GM18867 (cell line): ENCODE measurements at regions not wholly inside any gene's neighbourhood (a gene's known extent, or its start where the extent isn't known, plus 50 kb on each side); places are given as distances from the start of the nearest gene placed in this dataset.
"Not testable (repeated sequence)": the region's sequence is repeated elsewhere in the genome, so short reads cannot be mapped to it uniquely, and the experiment has no call there.

ENCODE experiments used
- ATAC-seq: cut with Tn5 transposase; IDR thresholded peaks from one replicate; pipeline ENCODE4 v1.9.1; 2021; ENCODE audit warnings: mild to moderate bottlenecking, moderate library complexity; ENCODE audit not compliant: unreplicated experiment

- ATAC-seq, result no peak
Observed at GRCh38 chr14:41549821-41550607, 56.7 kb upstream of the LRFN5 start.

- ATAC-seq, result no peak
Observed at GRCh38 chr14:41549282-41549681, 57.4 kb upstream of the LRFN5 start.

GRCh38 chr14:41548666-41549065 is 58.0 kb upstream of the LRFN5 start:
- ATAC-seq, result no peak

GRCh38 chr14:41541333-41541732 is 65.3 kb upstream of the LRFN5 start:
- no peak for ATAC-seq

GRCh38 chr14:41532255-41532654 is 74.4 kb upstream of the LRFN5 start:
- ATAC-seq, result no peak

- ATAC-seq, result no peak
Observed at GRCh38 chr14:41521891-41522290, 84.8 kb upstream of the LRFN5 start.

GRCh38 chr14:41518030-41518429 is 88.6 kb upstream of the LRFN5 start:
- not testable (repeated sequence) for ATAC-seq

- ATAC-seq, result no peak
Observed at GRCh38 chr14:41506552-41506951, 100.1 kb upstream of the LRFN5 start.

- ATAC-seq, result no peak
Observed at GRCh38 chr14:41505491-41505890, 101.2 kb upstream of the LRFN5 start.

- no peak for ATAC-seq
Observed at GRCh38 chr14:41498959-41499358, 107.7 kb upstream of the LRFN5 start.

- no peak for ATAC-seq
Observed at GRCh38 chr14:41490323-41490722, 116.4 kb upstream of the LRFN5 start.

GRCh38 chr14:41489315-41489972 is 117.2 kb upstream of the LRFN5 start:
- no peak for ATAC-seq

- ATAC-seq, result no peak
Observed at GRCh38 chr14:41488401-41488800, 118.3 kb upstream of the LRFN5 start.

- no peak for ATAC-seq
Observed at GRCh38 chr14:41482861-41483260, 123.8 kb upstream of the LRFN5 start.

GRCh38 chr14:41476526-41476925 is 130.2 kb upstream of the LRFN5 start:
- no peak for ATAC-seq

GRCh38 chr14:41461380-41461779 is 145.3 kb upstream of the LRFN5 start:
- ATAC-seq, result no peak

GRCh38 chr14:41457393-41457792 is 149.3 kb upstream of the LRFN5 start:
- ATAC-seq, result no peak

GRCh38 chr14:41449066-41449465 is 157.6 kb upstream of the LRFN5 start:
- ATAC-seq, result no peak

- ATAC-seq, result no peak
Observed at GRCh38 chr14:41446008-41446407, 160.7 kb upstream of the LRFN5 start.

GRCh38 chr14:41423503-41423902 is 183.2 kb upstream of the LRFN5 start:
- no peak for ATAC-seq

GRCh38 chr14:41421308-41421707 is 185.4 kb upstream of the LRFN5 start:
- not testable (repeated sequence) for ATAC-seq

GRCh38 chr14:41419709-41420108 is 187.0 kb upstream of the LRFN5 start:
- no peak for ATAC-seq
